ENCODE measurements at regions not wholly inside any gene's neighbourhood (a gene's known extent, or its start where the extent isn't known, plus 50 kb on each side); places are given as distances from the start of the nearest gene placed in this dataset.

GRCh38 chr9:115913696-115914095 lies 239.9 kb upstream of the PAPPA start:
- DNase-seq = no peak

GRCh38 chr9:115914291-115914690 lies 239.3 kb upstream of the PAPPA start:
- DNase-seq = no peak

- DNase-seq = no peak
Observed at GRCh38 chr9:115921301-115921700, 232.3 kb upstream of the PAPPA start.

- DNase-seq = no peak
Observed at GRCh38 chr9:115922444-115922843, 231.1 kb upstream of the PAPPA start.

- DNase-seq = no peak
Observed at GRCh38 chr9:115923410-115923809, 230.2 kb upstream of the PAPPA start.

- no peak for DNase-seq
Observed at GRCh38 chr9:115923903-115924668, 229.5 kb upstream of the PAPPA start.

- DNase-seq = no peak
Observed at GRCh38 chr9:115924669-115924987, 229.0 kb upstream of the PAPPA start.

- DNase-seq = no peak
Observed at GRCh38 chr9:115925424-115925823, 228.2 kb upstream of the PAPPA start.

GRCh38 chr9:115930472-115930871 lies 223.1 kb upstream of the PAPPA start:
- DNase-seq = no peak

GRCh38 chr9:115938479-115938878 lies 215.1 kb upstream of the PAPPA start:
- DNase-seq = no peak

GRCh38 chr9:115939065-115939765 lies 214.4 kb upstream of the PAPPA start:
- no peak for DNase-seq

GRCh38 chr9:115941561-115942315 lies 211.9 kb upstream of the PAPPA start:
- DNase-seq = no peak

- DNase-seq = no peak
Observed at GRCh38 chr9:115943431-115944165, 210.0 kb upstream of the PAPPA start.

GRCh38 chr9:115944166-115944948 lies 209.2 kb upstream of the PAPPA start:
- DNase-seq = no peak

GRCh38 chr9:115945009-115945431 lies 208.6 kb upstream of the PAPPA start:
- DNase-seq = no peak

- DNase-seq = no peak
Observed at GRCh38 chr9:115946530-115946929, 207.1 kb upstream of the PAPPA start.

GRCh38 chr9:115951977-115952376 lies 201.6 kb upstream of the PAPPA start:
- DNase-seq = no peak

- DNase-seq = no peak
Observed at GRCh38 chr9:115952430-115953292, 200.9 kb upstream of the PAPPA start.

- DNase-seq = no peak
Observed at GRCh38 chr9:115956371-115956770, 197.2 kb upstream of the PAPPA start.

GRCh38 chr9:115957585-115957984 lies 196.0 kb upstream of the PAPPA start:
- DNase-seq = no peak

GRCh38 chr9:115964710-115965347 lies 188.8 kb upstream of the PAPPA start:
- DNase-seq = no peak

Measured in NCI-H1694 treated with DMSO at 0.1 percent for 48 hours (cell line).